GM12875 (cell line): ENCODE measurements at regions not wholly inside any gene's neighbourhood (a gene's known extent, or its start where the extent isn't known, plus 50 kb on each side); places are given as distances from the start of the nearest gene placed in this dataset.

Source experiments
- H3K4me3 ChIP-seq: one replicate; pipeline ENCODE4 v1.5.1; 2011; ENCODE audit warnings: low read depth, low read length, control low read depth
- CTCF ChIP-seq: IDR thresholded peaks from 2 replicates; pipeline ENCODE4 v1.5.1; 2011; ENCODE audit warnings: low read depth, mild to moderate bottlenecking, control low read depth, inconsistent platforms, low read length, moderate library complexity, borderline replicate concordance; ENCODE audit not compliant: insufficient read depth

- no peak overlapping the region for H3K4me3 ChIP-seq
- no peak for TF ChIP-seq CTCF
Observed at GRCh38 chr4:181637186-181638105, 605.8 kb upstream of the TENM3 start.

DNA sequence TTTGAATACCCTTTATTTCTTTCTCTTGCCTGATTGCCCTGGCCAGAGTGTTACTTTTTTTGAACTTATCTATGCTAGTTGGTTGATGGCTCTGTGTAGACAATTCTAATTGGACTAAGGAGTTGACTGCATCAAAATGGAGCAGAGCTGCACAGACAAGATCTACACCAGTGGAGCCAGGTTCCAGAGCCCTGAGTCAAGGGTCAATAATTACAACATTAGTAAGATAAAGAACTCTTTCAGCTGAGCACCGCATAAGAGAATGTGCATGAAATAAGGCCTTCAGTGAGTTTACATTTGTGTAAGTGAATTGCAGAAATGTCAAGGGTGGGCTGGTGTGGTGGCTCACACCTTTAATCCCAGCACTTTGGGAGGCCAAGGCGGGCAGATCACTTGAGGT lies 599.7 kb upstream of the TENM3 start:
- H3K4me3 ChIP-seq: no peak overlapping the region
- no peak for TF ChIP-seq CTCF

DNA sequence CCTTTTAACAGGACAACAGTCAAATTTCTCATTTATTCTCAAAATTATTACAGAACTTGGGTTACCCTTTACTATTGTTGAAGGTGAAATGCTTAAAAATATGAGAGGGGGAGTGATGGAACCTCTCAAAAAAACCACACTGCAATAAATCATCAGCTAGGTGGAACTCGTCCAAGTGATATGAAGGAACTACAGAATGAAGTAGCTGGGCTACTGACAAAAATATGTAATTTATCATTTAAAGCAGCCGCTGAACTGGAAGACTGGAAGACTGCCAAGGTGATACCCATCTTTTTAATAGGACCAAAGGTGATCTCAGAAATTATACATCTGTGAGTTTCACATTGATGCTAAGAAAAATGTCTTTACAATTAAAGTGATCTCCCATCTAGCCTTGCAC lies 597.7 kb upstream of the TENM3 start:
- no peak for TF ChIP-seq CTCF
- no peak overlapping the region for H3K4me3 ChIP-seq

GRCh38 chr4:181646864-181647263 lies 596.3 kb upstream of the TENM3 start:
- no peak for TF ChIP-seq CTCF
- no peak overlapping the region for H3K4me3 ChIP-seq

- no peak overlapping the region for H3K4me3 ChIP-seq
Observed at GRCh38 chr4:181647396-181648147, 595.6 kb upstream of the TENM3 start.

DNA sequence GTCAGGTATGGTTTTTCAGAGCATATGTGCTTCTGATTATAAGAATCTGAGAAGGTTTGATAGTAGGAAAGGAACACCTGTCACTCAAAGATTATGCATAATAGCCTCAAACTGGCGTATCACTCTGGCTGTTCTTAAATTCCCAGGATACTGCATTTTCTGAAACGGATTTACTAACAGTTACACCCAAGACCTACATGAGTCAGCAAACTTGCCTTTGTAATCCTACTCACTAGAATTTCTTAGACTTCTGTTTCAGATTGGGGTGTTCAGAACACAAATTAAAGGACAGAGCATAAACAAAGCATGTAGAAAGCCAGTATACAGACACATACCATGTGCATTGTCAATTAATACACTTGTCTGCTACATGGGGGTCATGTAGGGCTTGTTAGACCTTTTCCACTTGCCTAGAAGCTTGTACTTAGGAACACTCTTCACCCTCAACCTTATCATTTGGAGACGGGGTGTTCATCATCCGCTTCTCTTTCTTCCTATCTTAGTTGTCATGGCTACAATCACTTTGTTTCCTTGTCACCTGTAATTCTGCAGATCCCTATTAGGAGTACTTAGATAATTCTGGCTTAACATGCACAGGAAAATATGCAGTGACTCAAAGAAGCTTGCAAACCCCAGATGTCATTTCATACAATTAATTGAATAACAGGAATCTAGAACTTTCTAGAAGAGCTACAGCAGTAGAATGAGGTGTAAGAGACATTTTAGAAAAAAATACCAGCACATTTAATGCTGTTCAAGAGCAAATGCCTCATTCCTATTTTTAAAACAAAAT lies 593.0 kb upstream of the TENM3 start:
- H3K4me3 ChIP-seq: no peak overlapping the region
- TF ChIP-seq CTCF: no peak

More at GRCh38 chr4:181647396-181648147, 595.6 kb upstream of the TENM3 start:
- no peak for TF ChIP-seq CTCF
